DOHH2 (cell line): ENCODE measurements at regions not wholly inside any gene's neighbourhood (a gene's known extent, or its start where the extent isn't known, plus 50 kb on each side); places are given as distances from the start of the nearest gene placed in this dataset.

Experiments
- H3F3A ChIP-seq: fragments of 200-600 bp; sonication (generic), shearing (Covaris generic); 2 replicates; pipeline ENCODE4 v1.6.0; 2016; ENCODE audit warnings: antibody characterized with exemption, mild to moderate bottlenecking; ENCODE audit not compliant: control insufficient read depth, insufficient read depth
- H3K27ac ChIP-seq: fragments of 200-600 bp; sonication (generic); 2 replicates; pipeline ENCODE4 v1.5.1; 2014; ENCODE audit warnings: low read depth, mild to moderate bottlenecking, low read length, moderate library complexity
- H3K27me3 ChIP-seq: fragments of 200-600 bp; sonication (generic); 2 replicates; pipeline ENCODE4 v1.6.1; 2014; ENCODE audit warnings: mild to moderate bottlenecking, low read length, mixed read lengths; ENCODE audit not compliant: control insufficient read depth
- H3K36me3 ChIP-seq: fragments of 200-600 bp; sonication (generic); 2 replicates; pipeline ENCODE4 v1.6.1; 2014; ENCODE audit warnings: mild to moderate bottlenecking, low read length, moderate library complexity, mixed read lengths; ENCODE audit not compliant: control insufficient read depth
- H3K4me1 ChIP-seq: fragments of 200-600 bp; sonication (generic); 2 replicates; pipeline ENCODE4 v1.6.1; 2014; ENCODE audit warnings: mild to moderate bottlenecking, low read length, mixed read lengths; ENCODE audit not compliant: control insufficient read depth
- H3K4me2 ChIP-seq: fragments of 200-600 bp; sonication (generic); 2 replicates; pipeline ENCODE4 v1.6.0; 2014; ENCODE audit warnings: mild to moderate bottlenecking, low read length, moderate library complexity
- H3K4me3 ChIP-seq: fragments of 200-600 bp; sonication (generic); 2 replicates; pipeline ENCODE4 v1.5.1; 2014; ENCODE audit warnings: mild to moderate bottlenecking, low read length, mixed read lengths
- H3K79me2 ChIP-seq: fragments of 200-600 bp; sonication (generic); 2 replicates; pipeline ENCODE4 v1.6.1; 2014; ENCODE audit warnings: mild to moderate bottlenecking, low read length, mixed read lengths; ENCODE audit not compliant: control insufficient read depth
- H3K9me2 ChIP-seq: fragments of 200-600 bp; sonication (generic); replicated peaks from 2 replicates; pipeline ENCODE4 v1.6.1; 2014; ENCODE audit warnings: mild to moderate bottlenecking, low read length, mixed read lengths; ENCODE audit not compliant: control insufficient read depth
- H3K9me3 ChIP-seq: fragments of 200-600 bp; sonication (generic); 2 replicates; pipeline ENCODE4 v1.6.1; 2014; ENCODE audit warnings: antibody characterized with exemption, low read length, mixed read lengths; ENCODE audit not compliant: control insufficient read depth, insufficient read depth
- H4K20me1 ChIP-seq: fragments of 200-600 bp; sonication (generic); 2 replicates; pipeline ENCODE4 v1.6.0; 2014; ENCODE audit warnings: low read depth, mild to moderate bottlenecking, antibody characterized with exemption, low read length, moderate library complexity; ENCODE audit not compliant: control insufficient read depth, insufficient read depth
- CTCF ChIP-seq: fragments of 200-600 bp; sonication (generic); IDR thresholded peaks from one replicate; pipeline ENCODE4 v1.5.1; 2014; ENCODE audit warnings: antibody characterized with exemption, mild to moderate bottlenecking, low read depth, low read length; ENCODE audit not compliant: poor library complexity, severe bottlenecking
- EZH2phosphoT487 ChIP-seq: fragments of 200-600 bp; sonication (generic); IDR thresholded peaks from 2 replicates; pipeline ENCODE4 v1.6.1; 2017; ENCODE audit warnings: borderline replicate concordance, mild to moderate bottlenecking, antibody characterized with exemption, low read length, moderate library complexity, mixed read lengths

DNA sequence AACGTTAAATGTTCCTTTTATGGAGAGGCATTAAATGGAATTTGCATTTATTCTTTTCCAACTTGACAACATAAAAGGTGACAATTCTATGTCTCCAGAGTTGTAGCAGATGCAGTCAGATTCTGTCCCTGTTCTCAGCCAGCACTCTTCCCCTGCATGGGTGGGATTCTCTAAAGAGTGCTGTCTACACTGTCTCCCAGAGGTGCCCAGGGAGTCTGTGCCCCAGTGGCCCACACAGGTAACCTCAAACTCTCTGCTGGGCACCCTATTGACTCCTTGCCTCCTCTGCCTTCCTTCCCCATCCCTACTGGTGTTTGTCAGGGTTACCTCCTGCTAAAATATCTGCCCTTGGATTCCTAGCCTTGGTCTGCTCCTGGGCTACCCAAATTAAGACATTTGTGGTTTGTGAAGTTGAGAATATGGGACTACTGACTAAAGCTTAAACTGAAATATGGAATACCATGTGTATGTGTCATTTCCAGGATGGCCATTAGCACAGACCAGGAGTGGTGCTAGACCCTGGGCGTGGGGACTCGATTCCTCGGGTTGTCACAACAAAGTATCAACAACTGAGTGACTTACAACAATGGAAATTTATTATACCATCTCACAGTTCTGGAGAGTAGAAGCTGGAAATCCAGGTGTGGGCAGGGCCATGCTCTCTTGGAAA is 284.7 kb downstream of the CDH26 start:
- H4K20me1 ChIP-seq = no peaks in the 10 kb centered on the region
- no peaks in the 10 kb centered on the region for H3K36me3 ChIP-seq
- no peaks in the 10 kb centered on the region for H3K9me3 ChIP-seq
- no peak for TF ChIP-seq EZH2phosphoT487
- TF ChIP-seq CTCF = no peak
- no peak overlapping the region for H3K27ac ChIP-seq
- no peaks in the 10 kb centered on the region for H3K9me2 ChIP-seq
- no peaks in the 10 kb centered on the region for H3F3A ChIP-seq
- no peaks in the 10 kb centered on the region for H3K79me2 ChIP-seq
- H3K4me2 ChIP-seq = no peak overlapping the region
- no peaks in the 10 kb centered on the region for H3K27me3 ChIP-seq
- H3K4me1 ChIP-seq = no peaks in the 10 kb centered on the region
- H3K4me3 ChIP-seq = no peak overlapping the region

- no peaks in the 10 kb centered on the region for H3F3A ChIP-seq
- H4K20me1 ChIP-seq = no peaks in the 10 kb centered on the region
- H3K36me3 ChIP-seq = no peaks in the 10 kb centered on the region
- H3K9me2 ChIP-seq = no peaks in the 10 kb centered on the region
- H3K27me3 ChIP-seq = no peaks in the 10 kb centered on the region
- H3K4me1 ChIP-seq = no peaks in the 10 kb centered on the region
- H3K27ac ChIP-seq = no peak overlapping the region
- no peak overlapping the region for H3K4me2 ChIP-seq
- TF ChIP-seq CTCF (no peak), EZH2phosphoT487 (no peak)
- H3K4me3 ChIP-seq = no peak overlapping the region
- no peaks in the 10 kb centered on the region for H3K9me3 ChIP-seq
- no peaks in the 10 kb centered on the region for H3K79me2 ChIP-seq
Measured at GRCh38 chr20:60244373-60245146, 286.3 kb downstream of the CDH26 start.

- Histone ChIP-seq H3K4me2 (no peak overlapping the region), H3K36me3 (no peaks in the 10 kb centered on the region)
Measured at GRCh38 chr20:60246751-60247150, 288.5 kb downstream of the CDH26 start.

More at GRCh38 chr20:60246751-60247150, 288.5 kb downstream of the CDH26 start:
- no peaks in the 10 kb centered on the region for H3K9me3 ChIP-seq
- H3K4me3 ChIP-seq = no peak overlapping the region
- no peaks in the 10 kb centered on the region for H3K79me2 ChIP-seq
- no peaks in the 10 kb centered on the region for H3F3A ChIP-seq
- H3K9me2 ChIP-seq = no peaks in the 10 kb centered on the region
- no peaks in the 10 kb centered on the region for H3K27me3 ChIP-seq
- no peak overlapping the region for H3K27ac ChIP-seq
- H3K4me1 ChIP-seq = no peaks in the 10 kb centered on the region
- TF ChIP-seq EZH2phosphoT487 = no peak
- TF ChIP-seq CTCF = no peak
- H4K20me1 ChIP-seq = no peaks in the 10 kb centered on the region
